Upper lobe of left lung (tissue), 6 donors: ENCODE measurements at regions not wholly inside any gene's neighbourhood (a gene's known extent, or its start where the extent isn't known, plus 50 kb on each side); places are given as distances from the start of the nearest gene placed in this dataset.

Source experiments
- ATAC-seq, 2 donors: fragments of 200-7000 bp; cut with Tn5 transposase; one replicate each; pipeline ENCODE4 v1.9.1; 2022; ENCODE audit warnings: mild to moderate bottlenecking in 2 of 2, moderate library complexity in 2 of 2; ENCODE audit not compliant: low FRiP score in 2 of 2
- DNase-seq, 2 donors: peaks; one replicate each; pipeline ENCODE4 v3.0.0-alpha.2; 2019 to 2020
- H3K27ac ChIP-seq, 4 donors: fragments of 200-600 bp; sonication (generic); one replicate each; pipeline ENCODE4 v1.5.1; 2016 to 2019
- H3K27me3 ChIP-seq, 4 donors: fragments of 200-600 bp; sonication (generic); one replicate each; pipeline ENCODE4 v1.5.1; 2017 to 2019
- H3K36me3 ChIP-seq, 4 donors: fragments of 200-600 bp; sonication (generic); one replicate each; pipeline ENCODE4 v1.5.1; 2016 to 2019
- H3K4me1 ChIP-seq, 4 donors: fragments of 200-600 bp; sonication (generic); one replicate each; pipeline ENCODE4 v1.5.1; 2018 to 2019
- H3K4me3 ChIP-seq, 4 donors: fragments of 200-600 bp; sonication (generic); one replicate each; pipeline ENCODE4 v1.5.1; 2017 to 2019; ENCODE audit warnings: mild to moderate bottlenecking in 2 of 4, moderate library complexity in 1 of 4
- H3K9me3 ChIP-seq, 4 donors: fragments of 200-600 bp; sonication (generic); one replicate each; pipeline ENCODE4 v1.5.1; 2018 to 2019
- CTCF ChIP-seq, 6 experiments: fragments of 450-650 bp in 4 of 6; fragments of 200-600 bp in 2 of 6; sonication (generic) in 2 of 6; IDR thresholded peaks; one replicate each; pipeline ENCODE4 v1.5.1; 2016 to 2019; ENCODE audit warnings: antibody characterized with exemption in 6 of 6
- EP300 ChIP-seq, 4 donors: sonication (generic); formaldehyde crosslinking; IDR thresholded peaks; one replicate each; pipeline ENCODE4 v1.5.1; 2017; ENCODE audit warnings: antibody characterized with exemption in 4 of 4, control low read depth in 2 of 4
- POLR2A ChIP-seq, 4 donors: fragments of 450-650 bp; IDR thresholded peaks; one replicate each; pipeline ENCODE4 v1.5.1; 2016 to 2017; ENCODE audit warnings: antibody characterized with exemption in 4 of 4, mild to moderate bottlenecking in 2 of 4
- POLR2AphosphoS5 ChIP-seq, 2 donors: sonication (generic); formaldehyde crosslinking; IDR thresholded peaks; one replicate each; pipeline ENCODE4 v1.5.1; 2017; ENCODE audit warnings: antibody characterized with exemption in 2 of 2
- WGBS, 2 donors: methylation state at CpG; one replicate each; pipeline ENCODE4 v1.1.5; 2017 to 2018; 5-methylcytosine and 5-hydroxymethylcytosine counted together
- donor health status: DM: no; HTN: no; CAD: no; lungs with moderate emphysema.
- donor health status: DM: no; HTN: yes; CAD: no; lungs with severe emphysema.

DNA sequence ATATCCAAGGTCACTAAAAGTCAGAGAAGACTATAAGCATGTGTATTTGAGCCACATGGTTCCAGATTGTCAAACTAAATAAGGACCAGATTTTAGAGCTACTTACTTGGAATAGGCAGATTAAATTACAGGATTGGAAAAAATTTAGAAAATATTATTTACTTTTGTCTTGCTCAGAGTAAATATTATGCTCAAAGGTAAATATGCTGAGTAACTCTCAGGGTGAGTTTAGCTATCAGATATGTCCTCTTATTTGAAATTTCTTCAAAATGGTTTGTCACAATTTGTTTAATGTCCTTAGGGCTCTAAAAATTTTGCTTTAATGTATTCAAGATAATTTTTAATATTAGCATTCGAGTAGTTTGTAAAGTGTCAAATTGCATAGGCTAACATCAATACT is 2455.2 kb downstream of the PCDH9 start:
- Histone ChIP-seq H3K27me3 (no peaks in the 10 kb centered on the region), H3K9me3 (no peaks in the 10 kb centered on the region), H3K27ac (no peak overlapping the region), H3K4me1 (no peaks in the 10 kb centered on the region), H3K36me3 (no peaks in the 10 kb centered on the region), H3K4me3 (no peak overlapping the region)
- ATAC-seq: no peak
- no peak for DNase-seq
- no peak for TF ChIP-seq EP300 (IDR thresholded peaks at IDR 0.05)
- TF ChIP-seq POLR2AphosphoS5 (IDR thresholded peaks at IDR 0.05): no peak
- no peak for TF ChIP-seq POLR2A (IDR thresholded peaks at IDR 0.05)
- TF ChIP-seq CTCF (IDR thresholded peaks at IDR 0.05): no peak
- WGBS, 2 donors: 82 to 90% methylated on average over 1 of the region's 1 CpG

- DNase-seq (no peak), ATAC-seq (no peak)
- H3K4me1 ChIP-seq: no peaks in the 10 kb centered on the region
- no peaks in the 10 kb centered on the region for H3K27me3 ChIP-seq
- H3K27ac ChIP-seq: no peak overlapping the region
- H3K9me3 ChIP-seq: no peaks in the 10 kb centered on the region
- 84 to 94% methylated on average over 4 of the region's 4 CpGs for WGBS, 2 donors
- no peak for TF ChIP-seq POLR2AphosphoS5 (IDR thresholded peaks at IDR 0.05)
- TF ChIP-seq POLR2A (IDR thresholded peaks at IDR 0.05): no peak
- no peak for TF ChIP-seq CTCF (IDR thresholded peaks at IDR 0.05)
- no peak for TF ChIP-seq EP300 (IDR thresholded peaks at IDR 0.05)
- H3K36me3 ChIP-seq: no peaks in the 10 kb centered on the region
- no peak overlapping the region for H3K4me3 ChIP-seq
Measured at GRCh38 chr13:64770743-64771142, 2459.4 kb downstream of the PCDH9 start.

- 71% methylated on average over 2 of the region's 2 CpGs for WGBS, 2 donors
- Histone ChIP-seq H3K4me1 (no peaks in the 10 kb centered on the region), H3K36me3 (no peaks in the 10 kb centered on the region), H3K27me3 (no peaks in the 10 kb centered on the region), H3K4me3 (no peak overlapping the region), H3K27ac (no peak overlapping the region), H3K9me3 (no peaks in the 10 kb centered on the region)
- TF ChIP-seq POLR2AphosphoS5 (IDR thresholded peaks at IDR 0.05) (no peak), CTCF (IDR thresholded peaks at IDR 0.05) (no peak), POLR2A (IDR thresholded peaks at IDR 0.05) (no peak), EP300 (IDR thresholded peaks at IDR 0.05) (no peak)
- ATAC-seq: no peak
- DNase-seq: no peak
Measured at GRCh38 chr13:64767054-64767453, 2463.1 kb downstream of the PCDH9 start.

DNA sequence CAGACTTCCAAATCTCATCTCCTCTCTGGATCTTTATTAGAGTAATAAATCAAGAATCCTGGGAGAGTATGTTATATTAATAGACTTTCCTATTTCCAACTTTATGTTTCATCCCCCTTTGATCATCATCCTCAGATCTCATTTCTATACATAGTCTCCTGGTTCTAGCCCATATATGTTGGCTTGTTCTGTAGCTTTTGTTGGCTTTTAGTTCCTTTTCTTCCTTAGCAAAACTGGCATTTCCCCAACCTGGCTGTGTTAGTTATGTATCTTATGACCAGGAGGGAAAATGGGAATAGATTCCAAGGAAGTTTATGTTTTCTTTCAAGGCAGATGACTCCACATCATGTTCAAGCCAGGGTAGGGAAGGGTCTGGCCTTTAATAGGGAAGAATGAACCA is 2464.5 kb downstream of the PCDH9 start:
- no peak for ATAC-seq
- Histone ChIP-seq H3K27ac (no peak overlapping the region), H3K36me3 (no peaks in the 10 kb centered on the region), H3K4me1 (no peaks in the 10 kb centered on the region), H3K9me3 (no peaks in the 10 kb centered on the region), H3K4me3 (no peak overlapping the region), H3K27me3 (no peaks in the 10 kb centered on the region)
- no peak for TF ChIP-seq CTCF (IDR thresholded peaks at IDR 0.05)
- TF ChIP-seq EP300 (IDR thresholded peaks at IDR 0.05): no peak
- TF ChIP-seq POLR2AphosphoS5 (IDR thresholded peaks at IDR 0.05): no peak
- no peak for TF ChIP-seq POLR2A (IDR thresholded peaks at IDR 0.05)
- DNase-seq: no peak

DNA sequence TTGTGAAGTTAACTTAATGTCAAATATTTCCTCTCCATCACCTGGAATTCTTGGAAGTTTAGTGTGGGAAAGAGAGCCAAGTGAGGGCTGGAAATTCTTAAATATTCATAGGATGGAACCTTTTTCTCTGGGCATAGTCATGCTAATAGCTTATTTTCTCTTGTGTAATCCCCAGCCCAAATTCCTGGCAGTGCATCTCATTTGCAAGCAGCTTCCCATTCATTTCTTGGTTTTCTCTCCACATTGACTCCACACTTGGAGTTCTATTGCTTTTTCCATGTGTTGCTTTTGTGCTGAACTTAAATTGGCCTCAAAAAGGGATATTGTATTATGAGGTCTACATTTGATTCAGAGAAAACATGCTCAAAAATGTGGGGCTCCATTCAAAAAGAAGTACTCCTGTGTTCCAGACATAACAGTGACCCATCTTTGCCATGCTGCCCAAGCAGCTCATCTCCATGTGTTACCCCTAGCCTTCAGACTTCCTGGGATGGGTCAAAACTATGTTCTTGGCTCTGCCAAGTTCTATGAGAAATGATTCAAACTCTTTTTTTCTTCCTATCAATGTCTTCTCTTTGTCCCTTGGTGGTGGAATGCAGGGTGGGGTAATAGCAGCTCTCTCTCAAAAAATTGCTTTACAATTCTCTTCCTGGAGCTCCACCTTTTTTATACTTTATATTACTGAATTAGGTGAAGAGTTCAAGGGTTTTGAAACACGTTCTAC is 2471.5 kb downstream of the PCDH9 start:
- Histone ChIP-seq H3K9me3 (no peaks in the 10 kb centered on the region), H3K4me3 (no peak overlapping the region), H3K36me3 (no peaks in the 10 kb centered on the region), H3K27me3 (no peaks in the 10 kb centered on the region), H3K27ac (no peak overlapping the region), H3K4me1 (no peaks in the 10 kb centered on the region)
- ATAC-seq (no peak), DNase-seq (no peak)
- 65 to 67% methylated on average over 1 of the region's 1 CpG for whole genome bisulfite sequencing, 2 donors
- TF ChIP-seq POLR2A (IDR thresholded peaks at IDR 0.05) (no peak), POLR2AphosphoS5 (IDR thresholded peaks at IDR 0.05) (no peak), EP300 (IDR thresholded peaks at IDR 0.05) (no peak), CTCF (IDR thresholded peaks at IDR 0.05) (no peak)
